Stimulated activated CD4-positive, alpha-beta T cell treated with anti-CD3 and anti-CD28 coated beads, Interleukin-15, amount 100 ng/mL, for 1 hour (primary cell): ENCODE measurements at regions not wholly inside any gene's neighbourhood (a gene's known extent, or its start where the extent isn't known, plus 50 kb on each side); places are given as distances from the start of the nearest gene placed in this dataset.
"Not testable (repeated sequence)": the region's sequence is repeated elsewhere in the genome, so short reads cannot be mapped to it uniquely, and the experiment has no call there.

Source experiments
- DNase-seq, 2 donors: peaks; one replicate each; pipeline ENCODE4 v3.0.0-alpha.2; 2020; ENCODE audit warnings: low read depth in 1 of 2, low spot score in 1 of 2

GRCh38 chr21:8377093-8377841, 2144.1 kb upstream of the TPTE start:
- not testable (repeated sequence) for DNase-seq

GRCh38 chr21:8380419-8381079, 2140.8 kb upstream of the TPTE start:
- not testable (repeated sequence) for DNase-seq

GRCh38 chr21:8388169-8388939, 2133.0 kb upstream of the TPTE start:
- not testable (repeated sequence) for DNase-seq

GRCh38 chr21:8388940-8389238, 2132.5 kb upstream of the TPTE start:
- not testable (repeated sequence) for DNase-seq

- DNase-seq: not testable (repeated sequence)
Observed at GRCh38 chr21:8390550-8391171, 2130.7 kb upstream of the TPTE start.

GRCh38 chr21:8394380-8394779, 2127.0 kb upstream of the TPTE start:
- DNase-seq: not testable (repeated sequence)

- not testable (repeated sequence) for DNase-seq
Observed at GRCh38 chr21:8395992-8396391, 2125.4 kb upstream of the TPTE start.

GRCh38 chr21:8398870-8399437, 2122.4 kb upstream of the TPTE start:
- not testable (repeated sequence) for DNase-seq

- DNase-seq: not testable (repeated sequence)
Observed at GRCh38 chr21:8399866-8400265, 2121.5 kb upstream of the TPTE start.

- DNase-seq: not testable (repeated sequence)
Observed at GRCh38 chr21:8401799-8402198, 2119.6 kb upstream of the TPTE start.

GRCh38 chr21:8406331-8406730, 2115.1 kb upstream of the TPTE start:
- DNase-seq: not testable (repeated sequence)

GRCh38 chr21:8411139-8411671, 2110.2 kb upstream of the TPTE start:
- not testable (repeated sequence) for DNase-seq

GRCh38 chr21:8419925-8420560, 2101.3 kb upstream of the TPTE start:
- peak in 1 of 2 donors; percentile 0 for DNase-seq

- not testable (repeated sequence) for DNase-seq
Observed at GRCh38 chr21:8427790-8428667, 2093.4 kb upstream of the TPTE start.

- not testable (repeated sequence) for DNase-seq
Observed at GRCh38 chr21:8428668-8429456, 2092.5 kb upstream of the TPTE start.

- DNase-seq: not testable (repeated sequence)
Observed at GRCh38 chr21:8434710-8435109, 2086.7 kb upstream of the TPTE start.

GRCh38 chr21:8443093-8443492, 2078.3 kb upstream of the TPTE start:
- not testable (repeated sequence) for DNase-seq

GRCh38 chr21:8449807-8450206, 2071.6 kb upstream of the TPTE start:
- not testable (repeated sequence) for DNase-seq
